ENCODE measurements at regions not wholly inside any gene's neighbourhood (a gene's known extent, or its start where the extent isn't known, plus 50 kb on each side); places are given as distances from the start of the nearest gene placed in this dataset.

DNA sequence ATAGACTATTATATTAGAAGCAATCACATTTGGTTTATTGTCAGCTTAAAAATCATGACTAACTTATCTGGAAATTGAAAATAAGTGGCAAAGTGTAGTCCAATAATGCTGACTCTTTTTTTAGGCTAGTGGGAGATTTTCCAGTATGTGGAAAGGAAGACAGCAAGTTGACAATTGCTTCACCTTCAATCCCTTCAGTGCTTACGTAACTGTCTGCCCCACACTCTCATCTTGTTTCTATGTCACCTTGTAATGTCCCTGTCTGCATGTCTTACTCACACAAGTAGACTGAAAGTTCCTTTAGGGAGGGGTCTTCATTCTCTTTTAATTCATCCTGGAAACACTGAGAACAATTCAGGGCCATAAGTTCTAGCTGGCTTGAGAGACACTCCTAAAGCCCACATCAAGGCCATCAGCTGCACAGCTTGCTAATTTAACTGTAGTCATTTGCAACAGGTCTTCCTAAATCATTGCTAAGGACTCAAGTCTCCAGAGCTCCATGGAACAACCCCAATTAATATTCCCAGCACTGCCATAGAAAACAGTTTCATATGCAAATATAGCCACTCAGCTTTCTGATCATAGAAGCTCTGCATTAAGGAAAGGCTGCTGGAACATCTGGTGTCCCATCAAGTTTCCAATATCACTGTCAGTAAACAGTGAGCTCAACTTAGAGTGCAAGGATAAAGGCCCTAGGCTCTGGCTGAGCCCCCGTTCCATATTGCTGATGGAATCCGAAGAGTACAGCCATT, 230.5 kb downstream of the ETAA1 start:
- no peak for DNase-seq (ENCODE audit: low read depth)
- TF ChIP-seq, protein P1, sequence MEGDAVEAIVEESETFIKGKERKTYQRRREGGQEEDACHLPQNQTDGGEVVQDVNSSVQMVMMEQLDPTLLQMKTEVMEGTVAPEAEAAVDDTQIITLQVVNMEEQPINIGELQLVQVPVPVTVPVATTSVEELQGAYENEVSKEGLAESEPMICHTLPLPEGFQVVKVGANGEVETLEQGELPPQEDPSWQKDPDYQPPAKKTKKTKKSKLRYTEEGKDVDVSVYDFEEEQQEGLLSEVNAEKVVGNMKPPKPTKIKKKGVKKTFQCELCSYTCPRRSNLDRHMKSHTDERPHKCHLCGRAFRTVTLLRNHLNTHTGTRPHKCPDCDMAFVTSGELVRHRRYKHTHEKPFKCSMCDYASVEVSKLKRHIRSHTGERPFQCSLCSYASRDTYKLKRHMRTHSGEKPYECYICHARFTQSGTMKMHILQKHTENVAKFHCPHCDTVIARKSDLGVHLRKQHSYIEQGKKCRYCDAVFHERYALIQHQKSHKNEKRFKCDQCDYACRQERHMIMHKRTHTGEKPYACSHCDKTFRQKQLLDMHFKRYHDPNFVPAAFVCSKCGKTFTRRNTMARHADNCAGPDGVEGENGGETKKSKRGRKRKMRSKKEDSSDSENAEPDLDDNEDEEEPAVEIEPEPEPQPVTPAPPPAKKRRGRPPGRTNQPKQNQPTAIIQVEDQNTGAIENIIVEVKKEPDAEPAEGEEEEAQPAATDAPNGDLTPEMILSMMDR (IDR thresholded peaks at IDR 0.05; ENCODE audit: insufficient read depth, low read depth, low read length, missing control alignments) = no peak
- no peak overlapping the region for H3K4me3 ChIP-seq (ENCODE audit: low read length)

DNA sequence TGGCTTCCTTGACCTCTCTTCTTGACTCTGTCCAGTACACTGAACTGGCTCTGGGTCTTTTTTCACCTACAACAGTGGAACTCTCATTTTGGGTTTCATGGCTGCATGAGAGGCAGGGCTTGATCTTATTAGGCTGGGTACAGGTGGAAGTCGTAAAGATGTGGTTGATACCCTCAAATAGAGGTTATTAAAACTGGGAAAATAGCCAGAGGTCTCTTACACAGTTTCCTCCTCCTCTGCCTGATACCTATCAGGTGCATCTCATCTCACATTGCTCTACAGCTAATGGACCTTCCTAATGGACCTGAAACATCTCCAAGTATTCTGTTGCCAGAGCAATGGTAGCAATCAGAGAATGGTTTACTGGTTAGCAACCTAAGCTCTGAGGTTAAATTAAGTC, 231.8 kb downstream of the ETAA1 start:
- no peak for DNase-seq (ENCODE audit: low read depth)

DNA sequence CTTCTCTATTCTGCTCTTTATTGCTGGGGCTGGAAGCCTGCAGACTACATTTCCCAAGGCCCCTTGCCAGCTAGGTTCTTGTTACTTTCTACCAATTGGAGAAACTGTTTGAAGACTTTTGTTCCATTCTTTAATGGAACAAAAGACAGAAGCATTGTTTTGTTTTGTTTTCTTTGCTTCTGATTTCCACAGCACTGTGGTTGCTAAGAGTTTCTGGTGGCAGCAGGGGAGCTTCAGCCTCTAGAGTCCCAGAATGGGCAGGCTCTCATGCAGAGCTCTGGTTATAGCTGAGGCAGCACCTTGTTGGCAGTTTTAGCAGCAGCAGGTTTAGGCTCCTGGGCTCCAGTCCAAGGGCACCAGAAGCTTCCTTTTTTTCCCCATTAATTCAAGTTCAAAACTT, 234.3 kb downstream of the ETAA1 start:
- no peak for DNase-seq (ENCODE audit: low read depth)

More for the DNA sequence above, 231.8 kb downstream of the ETAA1 start:
- TF ChIP-seq, protein P1 (IDR thresholded peaks at IDR 0.05; ENCODE audit: insufficient read depth, low read depth, low read length, missing control alignments) = no peak
- no peak overlapping the region for H3K4me3 ChIP-seq (ENCODE audit: low read length)

DNA sequence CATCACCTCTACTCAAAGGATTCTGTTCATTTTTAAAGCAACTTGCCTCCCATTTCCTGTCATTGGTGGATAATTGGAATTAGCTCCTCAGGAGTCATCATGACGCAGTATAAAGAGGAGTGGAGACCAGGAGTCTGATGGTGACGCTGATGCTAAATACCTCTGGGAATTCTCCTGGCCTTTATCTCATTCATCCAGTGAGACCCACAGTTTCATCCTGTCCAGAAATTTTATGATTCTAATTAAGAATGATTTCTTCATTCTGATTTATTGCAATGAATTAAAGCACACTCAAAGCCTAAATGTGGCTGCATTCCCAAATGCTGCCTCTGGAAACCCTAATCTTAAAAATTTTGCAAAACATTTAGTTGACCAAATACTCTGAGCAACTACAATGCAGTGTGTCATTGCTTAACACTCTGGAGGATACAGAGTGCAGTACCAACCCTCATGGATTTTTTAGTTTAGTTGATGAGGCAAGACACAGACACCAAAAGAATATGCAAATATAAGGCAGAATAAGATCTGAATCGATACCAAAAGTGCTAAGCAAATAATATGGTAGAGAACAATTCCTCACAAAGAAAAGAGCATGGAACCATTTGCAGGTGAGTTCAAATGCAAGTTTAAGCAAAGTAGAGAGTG, 236.2 kb downstream of the ETAA1 start:
- no peak for DNase-seq (ENCODE audit: low read depth)
- TF ChIP-seq, protein P1 (IDR thresholded peaks at IDR 0.05; ENCODE audit: insufficient read depth, low read depth, low read length, missing control alignments) = no peak
- no peak overlapping the region for H3K4me3 ChIP-seq (ENCODE audit: low read length)

More for the DNA sequence above, 234.3 kb downstream of the ETAA1 start:
- TF ChIP-seq, protein P1 (IDR thresholded peaks at IDR 0.05; ENCODE audit: insufficient read depth, low read depth, low read length, missing control alignments) = no peak
- H3K4me3 ChIP-seq (ENCODE audit: low read length) = no peak overlapping the region

DNA sequence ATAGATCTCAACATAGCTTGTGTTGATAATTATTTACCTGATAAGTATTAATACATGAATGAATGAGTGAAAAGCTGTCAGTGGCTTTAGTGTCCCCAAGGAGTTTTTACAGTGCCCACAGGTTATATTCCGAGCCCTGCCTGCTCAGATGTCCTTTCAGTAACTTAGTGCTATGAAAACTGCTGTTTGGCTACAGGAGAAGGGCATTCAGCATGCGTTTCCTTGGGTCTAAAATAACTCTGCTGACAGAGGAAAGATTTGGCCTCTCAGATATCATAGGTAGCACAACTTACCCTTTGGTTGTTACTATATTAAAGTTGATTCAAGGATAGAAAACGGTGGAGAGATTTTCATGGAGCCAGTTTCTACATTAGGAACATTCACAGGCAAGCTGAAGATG, 241.0 kb downstream of the ETAA1 start:
- no peak overlapping the region for H3K4me3 ChIP-seq (ENCODE audit: low read length)
- no peak for DNase-seq (ENCODE audit: low read depth)
- TF ChIP-seq, protein P1 (IDR thresholded peaks at IDR 0.05; ENCODE audit: insufficient read depth, low read depth, low read length, missing control alignments) = no peak

DNA sequence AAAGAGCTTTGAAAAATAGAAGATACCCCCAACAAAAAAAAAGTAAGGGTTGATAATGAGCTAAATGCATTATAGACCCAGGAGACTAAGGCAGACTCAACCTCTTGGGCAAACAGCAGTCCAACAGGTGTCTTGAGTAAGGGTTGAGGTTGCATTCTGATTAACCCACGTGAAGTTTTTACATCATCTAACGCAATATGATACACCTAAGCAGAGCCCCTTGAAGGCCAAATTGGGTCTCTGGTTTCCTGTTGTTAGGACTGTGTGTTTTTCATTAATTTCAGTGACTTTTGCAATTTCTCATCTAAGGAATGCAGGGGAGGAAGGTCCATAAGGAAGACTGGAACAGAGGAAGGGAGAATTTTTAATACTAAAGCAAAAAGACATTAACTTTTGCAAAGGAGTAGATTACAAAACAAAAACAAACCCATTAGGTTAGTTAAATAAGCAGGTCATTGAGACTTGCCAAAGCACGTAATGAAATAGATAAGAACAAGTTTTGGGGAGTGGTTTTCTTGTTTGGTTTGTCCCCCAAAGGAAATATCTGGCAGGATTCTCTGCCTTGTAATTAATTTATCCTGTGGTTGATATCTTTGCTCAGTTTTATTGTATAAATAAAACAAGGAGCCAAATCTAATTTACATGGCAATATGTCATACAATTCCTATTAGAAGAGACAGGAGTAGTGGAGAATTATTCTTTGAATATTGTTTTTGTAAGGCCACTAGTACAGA, 244.3 kb downstream of the ETAA1 start:
- TF ChIP-seq, protein P1 (IDR thresholded peaks at IDR 0.05; ENCODE audit: insufficient read depth, low read depth, low read length, missing control alignments) = no peak
- DNase-seq (ENCODE audit: low read depth) = no peak
- H3K4me3 ChIP-seq (ENCODE audit: low read length) = no peak overlapping the region
